IPS-11a (cell line): ENCODE measurements at regions not wholly inside any gene's neighbourhood (a gene's known extent, or its start where the extent isn't known, plus 50 kb on each side); places are given as distances from the start of the nearest gene placed in this dataset.

Experiments used
- H3K4me3 ChIP-seq: one replicate; pipeline ENCODE4 v1.5.1; 2013; ENCODE audit warnings: low read depth, low read length, control low read depth

DNA sequence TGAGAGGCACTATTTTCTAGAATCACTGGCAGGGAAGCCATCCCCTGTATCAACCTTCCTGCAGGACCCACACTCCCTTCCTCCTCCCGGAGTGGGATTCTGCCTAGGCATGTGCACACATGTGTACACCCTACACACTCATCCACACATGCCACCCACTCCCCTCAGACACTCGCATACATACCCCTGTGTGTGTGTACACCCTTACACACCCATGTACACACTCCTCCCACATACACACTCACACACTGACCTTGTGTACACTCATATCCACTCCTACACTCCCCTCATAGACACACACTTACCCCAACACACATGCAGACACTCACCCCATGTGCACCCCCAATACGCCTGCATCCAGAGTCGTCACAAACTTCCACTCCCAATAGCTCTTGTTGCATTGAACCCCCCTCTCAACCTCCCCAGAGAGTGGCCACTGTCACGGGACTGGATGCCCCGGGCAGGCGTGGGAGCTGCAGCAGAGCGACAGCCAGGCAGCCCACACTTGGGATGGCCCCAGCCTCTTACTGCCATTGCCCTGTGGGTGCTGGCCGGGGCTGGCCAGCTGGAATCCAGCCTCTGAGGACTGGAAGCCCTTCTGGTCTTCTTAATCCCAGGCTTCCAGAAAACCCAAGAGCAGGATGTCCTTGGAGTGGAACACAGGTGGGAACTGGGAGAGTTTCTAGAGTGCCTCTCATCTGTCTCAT is 251.0 kb downstream of the LOXHD1 start:
- no peak overlapping the region for H3K4me3 ChIP-seq

DNA sequence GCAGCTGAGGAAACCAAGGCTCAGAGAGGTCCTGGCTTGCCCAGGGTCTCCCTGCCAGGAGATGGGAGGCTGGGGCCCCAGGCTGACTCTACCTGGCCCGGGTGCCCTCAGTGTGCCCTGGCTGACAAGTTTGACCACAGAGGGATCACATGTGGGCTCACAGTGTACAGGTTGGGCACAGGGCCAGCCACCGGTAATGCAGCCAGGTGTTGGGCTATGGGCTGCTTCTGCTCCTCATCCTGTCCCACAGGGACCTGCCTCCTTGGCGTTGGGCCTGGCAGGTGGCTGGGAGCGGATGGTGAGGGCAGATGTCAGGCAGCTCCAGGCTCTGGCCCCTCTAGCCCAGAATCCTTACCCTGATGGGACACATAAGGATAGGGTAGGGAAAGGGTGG is 250.5 kb downstream of the LOXHD1 start:
- no peak overlapping the region for H3K4me3 ChIP-seq

GRCh38 chr18:46407486-46408166 is 249.4 kb downstream of the LOXHD1 start:
- no peak overlapping the region for H3K4me3 ChIP-seq

DNA sequence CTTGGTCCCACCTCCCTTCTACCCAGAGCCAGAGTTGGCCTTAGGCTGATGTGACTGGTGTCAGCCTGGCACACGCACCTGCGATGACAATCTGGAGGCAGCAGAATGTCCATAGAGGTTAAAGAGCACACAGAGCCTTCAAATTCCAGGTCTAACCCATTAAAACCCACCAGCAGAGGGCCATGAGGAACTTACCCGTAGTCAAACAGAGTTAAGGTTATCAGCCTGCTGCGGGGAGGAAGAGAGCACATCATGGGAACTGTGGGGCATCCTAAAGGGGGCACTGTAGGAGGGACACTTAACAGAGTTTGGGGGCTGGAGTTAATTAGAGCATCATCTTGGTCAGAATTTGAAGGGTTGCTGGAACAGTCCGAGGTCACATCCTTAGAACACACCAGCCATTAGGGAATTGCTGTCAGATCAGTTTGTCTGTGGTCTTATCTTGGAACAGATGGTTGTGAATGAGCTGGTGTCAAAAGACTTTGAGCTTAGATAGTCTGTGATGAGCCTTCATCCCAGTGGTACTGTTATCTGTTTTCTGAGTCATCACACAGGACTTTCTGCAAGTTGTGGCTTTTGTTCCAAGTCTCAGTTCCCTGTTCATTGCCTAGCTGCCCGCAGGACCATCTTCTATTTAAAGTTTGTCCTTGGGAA is 248.6 kb downstream of the LOXHD1 start:
- H3K4me3 ChIP-seq = no peak overlapping the region

DNA sequence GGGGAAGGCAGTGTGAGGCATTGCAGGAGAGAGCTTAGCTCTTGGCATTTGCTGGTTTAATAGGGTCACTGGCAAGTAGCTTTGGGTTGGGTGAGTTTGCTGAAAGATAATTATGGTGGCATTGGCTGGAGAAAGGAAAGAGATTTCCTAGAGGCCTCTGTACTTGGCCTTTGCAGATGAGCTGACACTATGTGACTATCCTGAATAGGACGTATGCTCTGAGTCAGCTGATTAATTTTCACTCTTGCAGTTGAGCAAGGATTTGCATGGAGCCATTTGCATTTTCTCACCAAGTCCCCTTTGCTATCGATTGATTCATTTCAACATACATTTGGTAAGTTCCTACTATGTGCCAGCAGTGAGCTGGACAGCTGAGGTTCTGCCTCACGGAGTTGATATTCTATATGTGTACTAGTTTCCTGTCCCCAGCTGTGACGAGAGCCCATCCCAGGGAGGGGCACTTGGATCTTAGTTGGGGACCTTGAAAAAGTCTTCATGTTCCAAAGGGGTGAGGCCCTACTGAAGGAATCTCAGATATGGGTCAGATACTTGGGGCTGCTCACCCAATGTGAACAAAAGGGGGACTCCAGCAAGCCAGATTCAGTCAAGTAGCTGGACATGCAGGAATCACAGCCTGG is 245.7 kb downstream of the LOXHD1 start:
- H3K4me3 ChIP-seq = no peak overlapping the region

DNA sequence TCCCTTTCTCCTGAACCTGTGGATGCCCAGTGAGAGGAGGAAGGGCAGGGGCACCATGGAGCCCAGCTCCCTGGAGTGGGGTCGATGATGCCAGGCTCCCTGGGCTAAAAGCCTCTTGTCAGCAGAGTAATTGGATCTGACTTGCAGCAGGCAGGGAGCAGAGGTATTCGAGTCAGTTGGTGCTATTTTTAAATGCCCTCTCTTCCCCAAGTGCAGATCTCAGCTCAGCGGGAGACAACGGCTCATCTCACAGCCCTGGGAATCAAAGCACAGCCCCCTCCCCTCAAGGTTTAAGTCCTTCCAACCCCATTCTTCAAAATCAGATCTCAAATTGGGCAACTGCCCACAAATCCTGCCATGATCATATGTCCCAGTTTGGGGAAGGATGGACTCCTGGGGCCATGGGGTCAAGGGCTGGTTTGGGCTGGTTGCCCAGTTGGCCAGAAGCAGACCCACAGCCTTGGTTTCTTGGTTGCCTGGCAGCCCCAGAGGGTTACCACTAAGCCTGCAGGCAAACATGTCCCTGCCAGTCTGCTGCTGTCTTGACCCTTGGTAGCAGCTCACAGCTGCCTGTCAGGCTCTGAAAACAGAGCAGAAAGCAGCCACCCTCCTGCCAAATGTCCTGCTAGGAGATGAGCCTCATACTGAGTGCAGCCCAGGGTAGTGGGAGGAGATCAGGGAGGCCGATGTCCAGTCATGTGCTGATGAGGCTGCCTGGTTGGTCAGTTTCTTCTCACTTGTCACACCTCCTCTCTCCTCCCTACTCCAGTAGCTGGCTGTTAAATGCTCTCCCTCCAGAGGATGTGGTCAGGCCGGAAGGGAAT is 244.9 kb downstream of the LOXHD1 start:
- H3K4me3 ChIP-seq = no peak overlapping the region

DNA sequence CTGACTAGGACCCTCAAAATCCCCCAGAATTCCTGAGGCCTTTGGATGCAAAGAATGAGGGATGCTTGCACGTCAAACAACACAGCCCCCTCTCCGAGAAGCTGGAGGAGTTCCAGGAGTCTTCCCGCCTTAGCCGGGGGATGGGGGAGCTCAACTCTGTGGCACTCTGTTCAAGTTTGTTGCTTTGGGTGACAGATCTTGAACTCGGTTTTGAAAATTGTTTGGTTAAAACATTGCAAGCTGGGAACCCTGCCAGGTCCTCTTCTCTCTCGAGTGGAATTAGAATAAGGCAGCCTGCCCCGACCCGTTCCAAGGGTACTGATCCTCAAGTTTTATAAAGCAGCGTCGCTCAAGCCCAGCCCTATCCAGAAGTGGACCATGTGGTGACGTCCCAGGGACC is 244.1 kb downstream of the LOXHD1 start:
- no peak overlapping the region for H3K4me3 ChIP-seq

DNA sequence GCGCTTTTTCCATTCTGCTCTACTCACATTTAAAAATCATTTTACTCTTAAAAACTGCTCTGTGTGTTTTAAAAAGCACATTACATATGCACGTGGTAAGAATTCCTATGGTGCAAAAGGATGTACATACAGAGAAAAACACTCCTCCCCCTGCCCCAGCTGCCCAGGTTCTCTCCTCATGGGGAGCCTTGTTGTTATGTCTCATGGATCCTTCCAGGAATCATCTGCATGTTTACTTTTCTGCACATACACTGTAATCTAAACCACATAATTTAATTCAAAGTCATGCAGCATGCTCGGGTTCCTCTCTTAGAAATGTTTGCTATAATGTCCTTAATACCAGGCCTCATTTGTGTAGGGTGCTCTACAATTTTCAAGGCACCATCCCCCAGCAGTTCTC is 243.3 kb downstream of the LOXHD1 start:
- no peak overlapping the region for H3K4me3 ChIP-seq

GRCh38 chr18:46414863-46415262 is 242.2 kb downstream of the LOXHD1 start:
- H3K4me3 ChIP-seq = no peak overlapping the region

DNA sequence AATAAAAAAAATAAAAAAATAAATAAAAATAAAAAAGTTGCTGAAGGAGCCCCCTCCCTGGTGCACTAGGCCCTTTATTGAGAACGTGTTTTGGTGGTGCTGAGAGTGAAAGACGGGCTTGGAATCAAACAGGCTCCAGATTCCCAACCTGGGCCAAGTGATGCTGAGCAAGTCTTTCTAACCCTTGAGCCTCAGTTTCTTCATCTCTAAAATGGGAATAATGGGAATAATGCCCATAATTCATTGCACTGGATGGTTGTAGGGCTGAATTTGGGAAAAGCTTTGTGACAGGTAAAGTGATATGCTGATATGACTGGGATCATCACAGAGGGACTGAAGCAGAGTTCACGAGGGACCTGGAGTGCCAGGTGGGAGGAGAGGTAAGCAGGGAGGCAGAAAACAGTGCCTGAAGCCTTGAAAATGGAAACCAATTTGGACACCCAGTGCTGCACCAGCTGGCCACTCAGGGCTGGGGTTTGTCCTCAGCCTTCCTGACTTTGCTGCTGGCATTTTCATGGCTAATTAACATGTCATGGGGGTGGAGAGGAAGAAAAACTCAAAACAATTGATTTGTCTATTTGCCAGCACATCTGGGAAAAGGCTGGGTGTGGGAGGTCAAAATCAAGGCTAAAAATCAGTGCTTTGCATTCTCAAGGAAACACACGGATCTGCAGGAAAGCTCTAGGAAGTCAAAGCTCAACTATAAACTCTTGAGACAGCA is 241.3 kb downstream of the LOXHD1 start:
- H3K4me3 ChIP-seq = no peak overlapping the region

DNA sequence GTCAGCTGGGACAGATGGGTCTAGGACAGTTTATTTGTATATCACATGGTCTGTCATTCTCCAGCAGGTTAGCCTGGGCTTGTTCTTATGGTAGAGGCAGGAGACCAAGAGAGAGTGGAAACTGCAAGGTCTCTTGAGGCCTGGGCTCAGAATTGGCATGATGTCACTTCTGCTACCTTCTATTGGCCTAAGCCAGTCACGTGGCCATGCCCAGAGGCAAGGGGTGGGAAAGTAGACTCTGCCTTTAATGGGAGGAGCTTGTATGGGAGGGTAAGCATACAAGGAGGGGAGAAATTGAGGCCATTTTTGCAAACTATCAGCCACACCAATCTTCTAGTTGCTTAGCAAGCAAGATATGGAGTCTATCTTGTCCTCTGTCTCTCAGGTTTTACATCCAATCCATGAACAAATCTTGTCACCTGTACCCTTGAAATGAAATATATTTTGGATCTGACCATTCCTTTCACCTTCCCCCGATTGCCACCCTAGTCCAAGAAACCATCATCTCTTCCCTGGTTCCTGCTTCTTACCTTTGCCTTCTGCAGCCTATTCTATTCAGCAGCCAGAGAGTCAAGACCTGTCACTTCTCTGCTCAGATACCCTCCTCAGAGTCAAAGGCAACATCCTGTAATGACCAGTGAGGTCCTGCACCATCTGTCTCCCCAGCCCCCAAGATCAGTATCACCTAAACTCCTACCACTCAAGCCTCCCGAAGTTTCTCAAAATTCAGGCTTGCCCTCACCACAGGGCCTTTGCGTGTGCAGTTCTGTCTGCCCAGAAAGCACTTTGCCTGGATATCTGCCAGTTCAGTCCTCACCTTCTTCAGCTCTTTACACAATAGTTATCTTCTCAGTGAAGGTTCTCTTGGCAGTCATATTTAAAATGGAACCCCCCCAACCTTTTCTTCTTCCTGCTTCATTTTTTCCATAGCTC is 240.0 kb downstream of the LOXHD1 start:
- no peak overlapping the region for H3K4me3 ChIP-seq

DNA sequence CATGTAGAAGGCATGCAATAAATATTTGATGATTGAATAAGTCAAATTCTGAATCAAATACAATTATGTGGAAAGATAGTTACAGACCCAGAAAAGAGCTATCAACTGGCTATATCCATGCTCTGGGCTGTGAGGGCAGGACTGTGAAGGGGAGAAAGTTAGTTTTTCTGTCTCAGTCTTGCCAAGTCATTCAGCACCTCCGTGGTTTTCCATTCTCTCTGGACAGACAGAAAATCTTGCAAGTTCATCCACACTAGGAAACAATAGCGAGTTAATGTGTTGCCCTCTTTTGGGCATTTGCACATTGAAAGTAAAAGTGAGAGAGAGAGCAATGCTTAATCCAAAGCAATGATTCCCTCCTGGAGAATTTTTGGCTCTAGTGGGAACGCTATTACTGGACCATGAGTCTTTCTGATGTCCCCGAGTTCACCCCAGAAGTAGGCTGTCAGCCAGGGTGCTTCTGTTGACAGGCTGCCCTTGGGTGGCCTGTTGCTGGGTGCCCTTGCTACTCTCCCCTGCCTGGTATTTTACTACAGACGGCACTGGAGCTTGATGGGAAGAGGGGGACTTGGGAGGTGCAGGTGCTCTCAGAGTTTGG is 238.3 kb downstream of the LOXHD1 start:
- no peak overlapping the region for H3K4me3 ChIP-seq

GRCh38 chr18:46419391-46420141 is 237.5 kb downstream of the LOXHD1 start:
- no peak overlapping the region for H3K4me3 ChIP-seq

DNA sequence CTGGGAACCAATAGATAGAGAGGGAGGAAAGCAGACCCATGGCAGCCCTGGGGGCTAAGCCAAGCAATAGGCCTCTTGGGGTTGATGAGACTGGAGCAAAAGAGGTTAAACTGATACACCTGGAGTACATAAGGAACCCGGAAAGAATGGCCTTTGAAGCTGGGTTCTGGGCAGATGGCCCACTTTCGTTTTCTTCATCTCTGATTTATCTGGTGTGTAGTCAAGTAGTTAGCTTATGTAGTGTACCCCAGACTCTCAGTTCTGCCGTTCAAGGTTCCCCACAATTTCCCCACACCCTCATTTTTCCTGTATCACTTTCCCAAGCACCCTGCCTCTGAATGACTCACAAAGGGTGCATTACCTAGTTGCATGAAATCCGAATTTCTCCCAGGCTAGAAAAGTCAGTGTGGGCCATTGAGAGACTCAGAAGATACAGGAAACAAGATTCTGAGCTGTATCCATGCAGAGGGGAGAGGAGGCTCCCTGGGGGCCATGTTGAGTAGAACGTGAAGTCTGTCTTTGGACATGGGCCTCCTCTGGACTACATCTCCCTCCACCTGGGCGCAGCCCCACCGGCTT is 235.0 kb downstream of the LOXHD1 start:
- no peak overlapping the region for H3K4me3 ChIP-seq

GRCh38 chr18:46422552-46423055 is 234.4 kb downstream of the LOXHD1 start:
- no peak overlapping the region for H3K4me3 ChIP-seq

DNA sequence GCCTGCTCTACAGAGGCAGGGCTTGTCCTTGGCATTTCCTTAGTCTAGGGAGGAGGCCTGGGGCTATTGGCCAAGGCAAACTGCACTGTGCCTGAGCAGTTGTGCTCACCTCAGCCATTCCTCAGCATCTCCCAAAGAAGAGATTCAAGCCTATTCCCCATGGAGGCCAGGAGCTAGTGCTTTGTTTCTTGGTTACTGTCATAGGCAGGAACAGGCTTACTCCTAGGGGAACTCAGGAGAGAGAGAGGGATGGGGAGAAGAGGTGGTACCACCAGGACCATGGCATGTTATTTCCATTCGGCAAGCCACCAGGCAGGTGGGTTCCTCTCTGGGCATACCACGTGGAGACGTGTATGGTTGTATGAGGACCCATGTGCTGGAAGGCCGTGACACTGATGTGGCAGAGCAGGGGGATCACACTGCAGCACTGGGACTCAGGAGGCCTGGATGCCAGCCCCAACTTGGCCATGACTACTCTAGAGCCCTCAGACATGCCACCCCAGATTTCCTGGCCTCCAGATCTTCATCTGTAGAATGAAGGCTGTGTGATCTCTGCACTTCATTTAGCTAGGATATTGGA is 233.7 kb downstream of the LOXHD1 start:
- H3K4me3 ChIP-seq = no peak overlapping the region

DNA sequence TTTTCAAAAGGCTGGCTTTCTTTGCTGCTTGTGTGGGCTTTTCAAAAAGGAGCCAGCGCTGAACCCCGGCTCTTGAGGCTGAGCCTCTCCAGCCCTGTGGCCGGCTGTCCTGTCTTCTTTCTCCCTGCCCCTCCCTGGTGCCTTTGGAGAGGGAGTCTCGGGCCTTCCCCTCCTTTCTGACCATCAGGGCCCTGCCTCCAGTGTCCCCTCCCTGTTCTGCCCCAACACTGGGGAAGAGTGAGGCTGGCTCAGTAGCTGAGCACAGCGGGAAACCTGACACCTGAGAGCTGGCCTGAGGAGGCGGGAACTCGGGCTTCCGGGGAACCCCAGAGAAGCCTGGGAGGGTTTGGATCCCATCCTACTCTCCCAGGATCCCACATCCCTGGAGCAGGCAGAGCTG is 232.1 kb downstream of the LOXHD1 start:
- H3K4me3 ChIP-seq = no peak overlapping the region
